Panc1 (cell line): ENCODE measurements at regions not wholly inside any gene's neighbourhood (a gene's known extent, or its start where the extent isn't known, plus 50 kb on each side); places are given as distances from the start of the nearest gene placed in this dataset.
"Not testable (repeated sequence)": the region's sequence is repeated elsewhere in the genome, so short reads cannot be mapped to it uniquely, and the experiment has no call there.

ENCODE experiments used
- CTCF ChIP-seq: fragments of 450-650 bp; IDR thresholded peaks from 2 replicates; pipeline ENCODE4 v1.5.1; 2017; ENCODE audit warnings: mild to moderate bottlenecking
- POLR2AphosphoS5 ChIP-seq: IDR thresholded peaks from 2 replicates; pipeline ENCODE4 v1.6.1; 2012; ENCODE audit warnings: mild to moderate bottlenecking, low read depth, low read length, moderate library complexity
- REST ChIP-seq, 2 experiments: IDR thresholded peaks; 2 replicates each; pipeline ENCODE4 v1.6.1; 2011 to 2012; ENCODE audit warnings: low read depth in 2 of 2, control low read depth in 1 of 2, low read length in 1 of 2, mild to moderate bottlenecking in 1 of 2, moderate library complexity in 1 of 2; ENCODE audit not compliant: insufficient read depth in 1 of 2
- SIN3A ChIP-seq: IDR thresholded peaks from 2 replicates; pipeline ENCODE4 v1.6.1; 2012; ENCODE audit warnings: low read depth, mild to moderate bottlenecking, low read length, moderate library complexity, borderline replicate concordance; ENCODE audit not compliant: insufficient read depth
- TCF7L2 ChIP-seq: IDR thresholded peaks from 2 replicates; pipeline ENCODE4 v1.6.1; 2011; ENCODE audit warnings: mild to moderate bottlenecking, low read depth, low read length, inconsistent platforms

- TF ChIP-seq POLR2AphosphoS5; CTCF; TCF7L2; REST (IDR thresholded peaks at IDR 0.05; ENCODE audit: insufficient read depth in 1 of 2, low read depth in 2 of 2, low read length in 1 of 2); SIN3A: not testable (repeated sequence)
Measured at GRCh38 chr20:30361756-30362155, 895.7 kb upstream of the DEFB115 start.
